ENCODE measurements at regions not wholly inside any gene's neighbourhood (a gene's known extent, or its start where the extent isn't known, plus 50 kb on each side); places are given as distances from the start of the nearest gene placed in this dataset.

DNA sequence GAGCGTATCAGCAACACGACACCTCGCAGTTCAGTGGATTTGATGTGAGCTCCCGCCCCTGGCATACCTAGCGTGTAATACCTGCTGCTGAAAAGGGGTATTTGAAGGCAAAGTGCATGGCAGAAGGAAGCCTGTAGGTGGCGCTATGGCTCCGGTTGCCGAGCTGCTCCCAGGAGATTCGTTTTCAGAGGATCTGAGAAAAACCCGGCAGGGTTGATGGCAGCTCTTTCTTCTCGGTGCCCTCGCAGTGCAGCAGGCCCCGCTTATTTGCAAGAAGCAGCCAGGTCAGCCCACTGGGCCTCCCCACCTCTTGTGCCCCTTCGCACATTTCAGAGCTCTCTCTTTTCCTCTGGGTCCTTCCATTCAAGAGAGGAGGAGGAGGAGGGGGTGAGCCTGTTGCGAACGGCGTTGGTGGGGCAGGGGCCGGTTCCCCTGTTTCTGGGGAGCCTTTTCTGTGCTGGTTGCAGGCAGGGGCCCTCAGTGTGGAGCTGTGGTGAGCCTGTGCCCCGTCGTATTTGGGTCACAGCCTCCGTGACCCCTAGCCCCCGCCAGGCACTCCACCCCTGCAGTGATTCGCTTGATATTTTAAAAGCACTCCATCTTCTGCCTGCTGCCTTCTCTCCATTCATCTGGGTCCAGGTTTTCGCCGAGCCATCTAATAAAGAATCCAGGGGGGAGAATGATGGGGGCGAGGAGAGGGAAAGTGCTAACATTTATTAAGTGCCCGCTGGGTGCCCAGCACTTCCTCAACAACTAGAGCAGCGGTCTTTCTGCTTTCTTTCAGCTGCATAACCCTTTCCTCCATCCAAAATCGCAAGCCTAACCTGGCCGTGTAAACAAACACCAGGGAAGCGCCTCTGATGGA is 85.3 kb upstream of the SYT13 start:
- DNase-seq (ENCODE audit: low read depth, low spot score), result peak; percentile 7
- POLR2A ChIA-PET, result no interaction called here
- no peak overlapping the region for H3K4me3 ChIP-seq (ENCODE audit: low read depth, low read length)
- H3K27ac ChIP-seq (ENCODE audit: low read depth, low read length), result no peak overlapping the region
- CTCF ChIA-PET, result interaction anchor here (0.5 to 7.1 kb wide), 35 partner anchors 9 to 1032 kb away, joined by 3 to 142 read pairs (median 3); no protein-coding TSS in a partner anchor
- H3K27me3 ChIP-seq (ENCODE audit: control insufficient read depth, insufficient read depth, low read length), result peaks cover 12% of the 10 kb centered on the region
- H3K9me3 ChIP-seq (ENCODE audit: control insufficient read depth, insufficient read depth, low read length), result no peaks in the 10 kb centered on the region
- TF ChIP-seq, protein P1, sequence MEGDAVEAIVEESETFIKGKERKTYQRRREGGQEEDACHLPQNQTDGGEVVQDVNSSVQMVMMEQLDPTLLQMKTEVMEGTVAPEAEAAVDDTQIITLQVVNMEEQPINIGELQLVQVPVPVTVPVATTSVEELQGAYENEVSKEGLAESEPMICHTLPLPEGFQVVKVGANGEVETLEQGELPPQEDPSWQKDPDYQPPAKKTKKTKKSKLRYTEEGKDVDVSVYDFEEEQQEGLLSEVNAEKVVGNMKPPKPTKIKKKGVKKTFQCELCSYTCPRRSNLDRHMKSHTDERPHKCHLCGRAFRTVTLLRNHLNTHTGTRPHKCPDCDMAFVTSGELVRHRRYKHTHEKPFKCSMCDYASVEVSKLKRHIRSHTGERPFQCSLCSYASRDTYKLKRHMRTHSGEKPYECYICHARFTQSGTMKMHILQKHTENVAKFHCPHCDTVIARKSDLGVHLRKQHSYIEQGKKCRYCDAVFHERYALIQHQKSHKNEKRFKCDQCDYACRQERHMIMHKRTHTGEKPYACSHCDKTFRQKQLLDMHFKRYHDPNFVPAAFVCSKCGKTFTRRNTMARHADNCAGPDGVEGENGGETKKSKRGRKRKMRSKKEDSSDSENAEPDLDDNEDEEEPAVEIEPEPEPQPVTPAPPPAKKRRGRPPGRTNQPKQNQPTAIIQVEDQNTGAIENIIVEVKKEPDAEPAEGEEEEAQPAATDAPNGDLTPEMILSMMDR (IDR thresholded peaks at IDR 0.05; ENCODE audit: low read depth, low read length), result peak; percentile 88

DNA sequence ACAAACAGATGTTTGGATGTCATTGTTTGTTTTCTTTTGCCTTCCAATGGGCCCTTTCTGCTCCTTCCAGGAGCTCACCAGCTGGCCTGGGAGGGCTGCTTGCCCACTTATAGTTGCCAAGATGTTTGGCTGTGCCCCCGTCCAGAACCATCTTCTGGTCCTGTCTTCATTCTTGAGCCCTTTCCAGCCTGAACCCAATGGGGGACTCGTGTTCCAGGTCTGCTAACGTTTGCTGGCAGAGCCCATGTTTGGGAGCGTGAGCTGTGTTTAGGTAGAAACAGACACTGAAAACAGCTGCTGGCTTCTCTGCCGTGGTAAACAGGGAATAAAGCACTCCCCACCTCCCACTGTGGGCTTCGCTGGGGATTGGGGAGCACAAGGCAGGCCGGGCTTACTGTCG is 83.2 kb upstream of the SYT13 start:
- Histone ChIP-seq H3K9me3 (ENCODE audit: control insufficient read depth, insufficient read depth, low read length) (no peaks in the 10 kb centered on the region), H3K27me3 (ENCODE audit: control insufficient read depth, insufficient read depth, low read length) (peaks cover 16% of the 10 kb centered on the region), H3K4me3 (ENCODE audit: low read depth, low read length) (no peak overlapping the region), H3K27ac (ENCODE audit: low read depth, low read length) (no peak overlapping the region)
- ChIA-PET CTCF (interaction anchor here (1.5 to 7.1 kb wide), 3 partner anchors 20 to 402 kb away, joined by 3 to 142 read pairs (median 89); no protein-coding TSS in a partner anchor), POLR2A (no interaction called here)
- DNase-seq (ENCODE audit: low read depth, low spot score), result no peak
- TF ChIP-seq, protein P1 (IDR thresholded peaks at IDR 0.05; ENCODE audit: low read depth, low read length), result no peak

DNA sequence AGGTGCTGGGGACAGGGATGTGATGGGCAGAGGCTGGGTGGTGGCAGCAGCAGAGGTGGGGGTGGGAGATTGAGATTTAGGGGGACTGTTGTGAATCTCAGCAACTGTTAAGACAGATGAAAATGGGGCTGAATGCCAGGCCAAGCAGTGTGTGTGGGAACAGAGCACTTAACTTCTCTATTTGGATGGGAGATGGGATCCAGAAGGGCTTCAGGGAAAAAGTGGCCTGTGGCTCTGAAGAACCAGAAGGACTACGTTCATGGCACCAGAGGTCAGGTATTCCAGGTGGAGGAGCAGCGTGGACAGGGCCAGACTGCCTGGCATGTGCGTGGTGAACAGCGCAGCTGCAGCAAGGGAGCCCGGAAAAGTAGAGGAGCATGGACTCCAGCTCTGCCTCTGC is 82.6 kb upstream of the SYT13 start:
- CTCF ChIA-PET, result interaction anchor here (1.4 to 7.1 kb wide), 3 partner anchors 19 to 403 kb away, joined by 3 to 142 read pairs (median 3); no protein-coding TSS in a partner anchor
- Histone ChIP-seq H3K27me3 (ENCODE audit: control insufficient read depth, insufficient read depth, low read length) (peaks cover 11% of the 10 kb centered on the region), H3K4me3 (ENCODE audit: low read depth, low read length) (no peak overlapping the region), H3K27ac (ENCODE audit: low read depth, low read length) (no peak overlapping the region), H3K9me3 (ENCODE audit: control insufficient read depth, insufficient read depth, low read length) (no peaks in the 10 kb centered on the region)
- TF ChIP-seq, protein P1 (IDR thresholded peaks at IDR 0.05; ENCODE audit: low read depth, low read length), result no peak
- POLR2A ChIA-PET, result no interaction called here
- DNase-seq (ENCODE audit: low read depth, low spot score), result no peak

DNA sequence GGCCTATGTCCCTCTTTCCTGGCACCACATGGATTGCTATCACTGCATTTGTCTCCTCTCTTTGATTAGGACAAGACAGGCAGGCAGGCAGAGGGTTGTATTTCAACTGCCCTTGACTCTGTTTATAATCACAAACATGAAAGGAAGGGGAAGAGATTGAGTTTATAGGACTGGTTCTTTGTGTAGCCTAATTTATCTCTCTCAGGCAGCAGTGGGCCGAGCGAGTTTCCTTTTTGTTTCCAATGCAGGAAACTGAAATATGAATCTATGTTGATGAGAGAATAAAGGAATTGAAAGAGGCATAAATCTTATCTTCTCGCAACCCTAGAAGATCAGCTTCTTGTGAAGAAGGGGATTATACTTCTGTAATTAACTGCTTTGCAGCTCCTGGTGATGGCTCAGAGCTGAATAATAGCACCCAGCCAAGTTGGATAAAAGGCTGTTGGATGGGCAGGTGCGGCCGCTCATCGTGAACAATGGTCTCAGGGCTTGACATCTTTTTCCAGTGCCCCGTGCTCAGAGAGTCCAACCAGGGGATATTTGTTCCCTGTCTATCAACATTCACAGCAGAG is 80.6 kb upstream of the SYT13 start:
- Histone ChIP-seq H3K4me3 (ENCODE audit: low read depth, low read length) (no peak overlapping the region), H3K9me3 (ENCODE audit: control insufficient read depth, insufficient read depth, low read length) (no peaks in the 10 kb centered on the region), H3K27ac (ENCODE audit: low read depth, low read length) (no peak overlapping the region), H3K27me3 (ENCODE audit: control insufficient read depth, insufficient read depth, low read length) (peaks cover 14% of the 10 kb centered on the region)
- DNase-seq (ENCODE audit: low read depth, low spot score), result no peak
- ChIA-PET CTCF (interaction anchor here (1.0 to 7.1 kb wide), 3 partner anchors 26 to 405 kb away, joined by 3 to 142 read pairs (median 6); no protein-coding TSS in a partner anchor), POLR2A (no interaction called here)
- TF ChIP-seq, protein P1 (IDR thresholded peaks at IDR 0.05; ENCODE audit: low read depth, low read length), result no peak
